Kidney (tissue), 13 donors: ENCODE measurements at regions not wholly inside any gene's neighbourhood (a gene's known extent, or its start where the extent isn't known, plus 50 kb on each side); places are given as distances from the start of the nearest gene placed in this dataset.

ENCODE experiments used
- DNase-seq, 5 donors: peaks; one replicate each; pipeline ENCODE4 v3.0.0-alpha.2; 2013 to 2020
- FAIRE-seq: peaks from 2 replicates; lab custom pipeline; 2012; peaks lifted over from hg19 to GRCh38; lab: Jason Lieb, UNC
- H3K27ac ChIP-seq, 2 donors: one replicate each; pipeline ENCODE4 v1.7.0; 2013; ENCODE audit warnings: low read depth in 2 of 2, low read length in 2 of 2, inconsistent platforms in 1 of 2
- H3K27me3 ChIP-seq: one replicate; pipeline ENCODE4 v1.7.1; 2013; ENCODE audit warnings: low read length, inconsistent platforms; ENCODE audit not compliant: control insufficient read depth, insufficient read depth
- H3K36me3 ChIP-seq, 3 donors: one replicate each; pipeline versions ENCODE4 v1.7.0 to v1.7.1; 2013; ENCODE audit warnings: low read length in 3 of 3, control low read depth in 1 of 3, inconsistent platforms in 1 of 3; ENCODE audit not compliant: insufficient read depth in 3 of 3, control insufficient read depth in 2 of 3
- H3K4me1 ChIP-seq, 3 donors: one replicate each; pipeline versions ENCODE4 v1.7.0 to v1.7.1; 2013; ENCODE audit warnings: low read length in 3 of 3, inconsistent platforms in 1 of 3, low read depth in 1 of 3; ENCODE audit not compliant: control insufficient read depth in 2 of 3, insufficient read depth in 2 of 3
- H3K4me3 ChIP-seq, 3 donors: one replicate each; pipeline versions ENCODE4 v1.7.0 to v1.8.1; 2013; ENCODE audit warnings: low read length in 3 of 3, control low read depth in 1 of 3, inconsistent platforms in 1 of 3
- H3K9ac ChIP-seq, 3 donors: one replicate each; pipeline versions ENCODE4 v1.7.0 to v1.7.1; 2013; ENCODE audit warnings: low read length in 3 of 3, control low read depth in 1 of 3, inconsistent platforms in 1 of 3
- H3K9me3 ChIP-seq, 3 donors: one replicate each; pipeline versions ENCODE4 v1.7.0 to v1.7.1; 2013; ENCODE audit warnings: low read length in 3 of 3, control low read depth in 1 of 3, inconsistent platforms in 1 of 3; ENCODE audit not compliant: control insufficient read depth in 2 of 3, insufficient read depth in 1 of 3
- CTCF ChIP-seq: IDR thresholded peaks from 3 replicates; pipeline ENCODE4 v1.5.1; 2012; ENCODE audit warnings: mild to moderate bottlenecking, moderate library complexity, borderline replicate concordance; ENCODE audit not compliant: insufficient read depth; ENCODE audit errors: extremely low read depth
- intact Hi-C: fragments of 100-400 bp; cut with DNase I; formaldehyde crosslinking; loops from one replicate; pipeline ENCODE4 v1.11.1; 2022
- donor health status: control.
- donor health status: control.
- donor health status: control.
- donor health status: control.
- donor health status: control.
- donor health status: DM: yes; HTN: yes; CAD: no.
- donor health status: Normal renal cell carcinoma (clear cell type).

DNA sequence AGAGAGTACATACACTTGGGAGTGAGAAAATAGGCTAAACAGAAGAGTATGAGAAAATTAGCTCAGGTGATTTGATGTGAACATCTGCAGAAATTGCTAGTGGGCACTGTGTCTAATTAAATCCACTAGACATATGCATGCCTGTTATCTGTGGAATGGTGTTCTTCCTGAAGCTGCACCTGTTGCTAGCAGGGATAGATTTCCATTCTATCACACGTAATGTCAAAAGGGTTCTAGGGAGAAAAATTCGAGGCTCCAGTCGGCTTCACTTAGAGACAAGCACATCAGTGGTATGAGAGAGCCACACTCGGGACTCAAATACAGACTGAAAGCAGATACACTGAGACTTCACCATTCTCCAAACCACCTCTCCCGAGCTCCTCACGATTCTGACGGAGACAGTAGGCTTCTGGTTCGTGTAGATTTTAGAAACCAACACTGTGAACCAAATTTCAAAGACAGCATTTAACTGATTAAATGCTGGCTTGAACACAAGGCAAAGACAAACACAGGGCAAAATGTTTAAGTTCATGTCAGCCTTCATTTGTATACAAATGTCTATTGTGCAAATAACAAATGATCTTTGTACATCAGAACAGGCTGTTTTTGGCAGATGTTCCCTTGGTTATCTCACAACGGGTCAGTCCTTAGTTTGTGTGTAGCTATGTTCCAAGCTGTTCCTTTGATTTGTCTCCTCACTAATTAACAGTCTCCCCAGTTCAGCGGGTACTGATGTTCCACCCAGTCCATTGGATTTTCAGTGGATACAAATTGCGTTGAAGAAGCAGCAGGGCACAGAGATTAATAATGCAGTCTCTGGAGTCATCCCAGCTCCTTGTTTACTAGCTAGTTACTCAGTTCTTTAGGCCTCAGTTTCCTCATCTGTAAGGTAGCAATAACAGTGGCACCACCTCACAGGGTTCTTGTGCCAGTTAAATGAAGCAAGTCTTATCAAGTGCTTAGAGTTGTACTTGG lies 131.0 kb upstream of the IFNGR1 start:
- intact Hi-C loops = no loop called here
- H3K4me3 ChIP-seq = no peak overlapping the region
- peaks cover 0 to 4% (median 0%) of the 10 kb centered on the region in 3 donors for H3K4me1 ChIP-seq
- H3K9ac ChIP-seq = no peak overlapping the region
- no peak for FAIRE-seq
- no peaks in the 10 kb centered on the region for H3K9me3 ChIP-seq
- H3K36me3 ChIP-seq = no peaks in the 10 kb centered on the region
- DNase-seq = no peak
- TF ChIP-seq CTCF = no peak
- H3K27ac ChIP-seq = no peak overlapping the region
- H3K27me3 ChIP-seq = no peaks in the 10 kb centered on the region

- TF ChIP-seq CTCF = no peak
- FAIRE-seq (no peak), DNase-seq (no peak)
- Histone ChIP-seq H3K27ac (no peak overlapping the region), H3K9ac (no peak overlapping the region), H3K36me3 (no peaks in the 10 kb centered on the region), H3K27me3 (no peaks in the 10 kb centered on the region), H3K4me1 (peaks cover 0 to 4% (median 0%) of the 10 kb centered on the region in 3 donors), H3K4me3 (no peak overlapping the region), H3K9me3 (no peaks in the 10 kb centered on the region)
- intact Hi-C loops = no loop called here
Observed at GRCh38 chr6:137348777-137349176, 129.6 kb upstream of the IFNGR1 start.

- no peak for DNase-seq
- Histone ChIP-seq H3K27me3 (no peaks in the 10 kb centered on the region), H3K9me3 (no peaks in the 10 kb centered on the region), H3K36me3 (no peaks in the 10 kb centered on the region), H3K27ac (no peak overlapping the region), H3K9ac (no peak overlapping the region), H3K4me3 (no peak overlapping the region), H3K4me1 (no peaks in the 10 kb centered on the region)
- FAIRE-seq = no peak
- intact Hi-C loops = no loop called here
- no peak for TF ChIP-seq CTCF
Observed at GRCh38 chr6:137343241-137343640, 124.1 kb upstream of the IFNGR1 start.
